Astrocyte (in vitro differentiated cells and primary cell): ENCODE measurements at regions not wholly inside any gene's neighbourhood (a gene's known extent, or its start where the extent isn't known, plus 50 kb on each side); places are given as distances from the start of the nearest gene placed in this dataset.

Experiments used
- DNase-seq: peaks from one replicate; pipeline ENCODE4 v3.0.0-alpha.2; 2010; ENCODE audit warnings: low read depth
- FAIRE-seq: peaks from 2 replicates; lab custom pipeline; 2011; peaks lifted over from hg19 to GRCh38; lab: Jason Lieb, UNC
- H2AFZ ChIP-seq: 2 replicates; pipeline ENCODE4 v1.6.0; 2012; ENCODE audit warnings: low read depth, low read length, inconsistent platforms
- H3K27ac ChIP-seq: 2 replicates; pipeline ENCODE4 v1.5.1; 2011; ENCODE audit warnings: low read depth, low read length, inconsistent platforms
- H3K27me3 ChIP-seq: 2 replicates; pipeline ENCODE4 v1.6.0; 2011; ENCODE audit warnings: low read length, inconsistent platforms; ENCODE audit not compliant: insufficient read depth
- H3K36me3 ChIP-seq: 2 replicates; pipeline ENCODE4 v1.5.1; 2011; ENCODE audit warnings: low read length, inconsistent platforms; ENCODE audit not compliant: insufficient read depth
- H3K4me1 ChIP-seq: 2 replicates; pipeline ENCODE4 v1.5.1; 2011; ENCODE audit warnings: low read length, inconsistent platforms; ENCODE audit not compliant: insufficient read depth
- H3K4me2 ChIP-seq: 2 replicates; pipeline ENCODE4 v1.6.0; 2012; ENCODE audit warnings: low read length, inconsistent platforms
- H3K4me3 ChIP-seq: 2 replicates; pipeline ENCODE4 v1.5.1; 2011; ENCODE audit warnings: low read depth, mild to moderate bottlenecking, low read length, inconsistent platforms; ENCODE audit not compliant: insufficient read depth
- H3K79me2 ChIP-seq: 2 replicates; pipeline ENCODE4 v1.6.0; 2012; ENCODE audit warnings: mild to moderate bottlenecking, low read length, inconsistent platforms; ENCODE audit not compliant: insufficient read depth
- H3K9ac ChIP-seq: 2 replicates; pipeline ENCODE4 v1.6.0; 2012; ENCODE audit warnings: mild to moderate bottlenecking, low read length, inconsistent platforms
- H3K9me3 ChIP-seq: 2 replicates; pipeline ENCODE4 v1.5.1; 2012; ENCODE audit warnings: low read depth, mild to moderate bottlenecking, low read length, inconsistent platforms; ENCODE audit not compliant: insufficient read depth
- H4K20me1 ChIP-seq: 2 replicates; pipeline ENCODE4 v1.6.0; 2012; ENCODE audit warnings: low read length, inconsistent platforms; ENCODE audit not compliant: insufficient read depth
- H3K27ac Mint-ChIP-seq: one replicate; pipeline ENCODE4 v1.8.0; 2021; ENCODE audit warnings: mild to moderate bottlenecking, mixed read lengths; ENCODE audit not compliant: unreplicated experiment
- H3K27me3 Mint-ChIP-seq: one replicate; pipeline ENCODE4 v1.8.0; 2021; ENCODE audit warnings: low read depth, mixed read lengths; ENCODE audit not compliant: unreplicated experiment
- H3K36me3 Mint-ChIP-seq: one replicate; pipeline ENCODE4 v1.8.0; 2021; ENCODE audit warnings: low read depth, mixed read lengths; ENCODE audit not compliant: unreplicated experiment
- H3K4me1 Mint-ChIP-seq: one replicate; pipeline ENCODE4 v1.8.0; 2021; ENCODE audit warnings: low read depth, mixed read lengths; ENCODE audit not compliant: unreplicated experiment
- H3K4me3 Mint-ChIP-seq: one replicate; pipeline ENCODE4 v1.8.0; 2021; ENCODE audit warnings: mild to moderate bottlenecking, moderate library complexity, mixed read lengths; ENCODE audit not compliant: unreplicated experiment
- H3K9me3 Mint-ChIP-seq: one replicate; pipeline ENCODE4 v1.8.0; 2021; ENCODE audit warnings: mild to moderate bottlenecking, mixed read lengths; ENCODE audit not compliant: unreplicated experiment
- CTCF ChIP-seq: IDR thresholded peaks from 2 replicates; pipeline ENCODE4 v1.5.1; 2011; ENCODE audit warnings: low read depth, mild to moderate bottlenecking, inconsistent platforms, low read length, moderate library complexity; ENCODE audit not compliant: insufficient read depth
- EZH2 ChIP-seq: IDR thresholded peaks from 2 replicates; pipeline ENCODE4 v1.6.1; 2012; ENCODE audit warnings: mild to moderate bottlenecking, low read length, inconsistent platforms; ENCODE audit not compliant: insufficient read depth

GRCh38 chr9:80701061-80701460 lies 988.3 kb downstream of the TLE1 start:
- Histone ChIP-seq H3K79me2 (no peaks in the 10 kb centered on the region), H3K4me2 (no peak overlapping the region), H2AFZ (no peak overlapping the region), H3K9me3 (no peaks in the 10 kb centered on the region), H3K4me1 (peaks cover 13% of the 10 kb centered on the region), H3K9ac (no peak overlapping the region), H3K27ac (no peak overlapping the region), H3K4me3 (no peak overlapping the region), H3K27me3 (no peaks in the 10 kb centered on the region), H3K36me3 (no peaks in the 10 kb centered on the region), H4K20me1 (no peaks in the 10 kb centered on the region)
- Mint-ChIP-seq H3K4me3 (no peak overlapping the region), H3K4me1 (peaks cover 26% of the 10 kb centered on the region), H3K36me3 (no peaks in the 10 kb centered on the region), H3K27ac (peak overlapping the region; percentile 77), H3K9me3 (no peaks in the 10 kb centered on the region), H3K27me3 (no peaks in the 10 kb centered on the region)
- DNase-seq (peak; percentile 44), FAIRE-seq (no peak)
- no peak for TF ChIP-seq CTCF
- TF ChIP-seq EZH2, result no peak

GRCh38 chr9:80699511-80699998 lies 989.8 kb downstream of the TLE1 start:
- Histone ChIP-seq H4K20me1 (no peaks in the 10 kb centered on the region), H3K4me2 (peak overlapping the region; percentile 50), H3K9me3 (no peaks in the 10 kb centered on the region), H3K9ac (peak overlapping the region; percentile 56), H3K79me2 (no peaks in the 10 kb centered on the region), H3K27ac (peak overlapping the region; percentile 62), H3K4me3 (no peak overlapping the region), H2AFZ (no peak overlapping the region), H3K36me3 (no peaks in the 10 kb centered on the region), H3K4me1 (peaks cover 13% of the 10 kb centered on the region), H3K27me3 (no peaks in the 10 kb centered on the region)
- no peak for TF ChIP-seq CTCF
- TF ChIP-seq EZH2, result no peak
- FAIRE-seq (peak; percentile 32), DNase-seq (peak; percentile 98)
- H3K27me3 Mint-ChIP-seq, result no peaks in the 10 kb centered on the region
- no peaks in the 10 kb centered on the region for H3K9me3 Mint-ChIP-seq
- no peaks in the 10 kb centered on the region for H3K36me3 Mint-ChIP-seq
- H3K4me1 Mint-ChIP-seq, result peaks cover 26% of the 10 kb centered on the region
- H3K27ac Mint-ChIP-seq, result peak overlapping the region; percentile 95
- H3K4me3 Mint-ChIP-seq, result no peak overlapping the region

DNA sequence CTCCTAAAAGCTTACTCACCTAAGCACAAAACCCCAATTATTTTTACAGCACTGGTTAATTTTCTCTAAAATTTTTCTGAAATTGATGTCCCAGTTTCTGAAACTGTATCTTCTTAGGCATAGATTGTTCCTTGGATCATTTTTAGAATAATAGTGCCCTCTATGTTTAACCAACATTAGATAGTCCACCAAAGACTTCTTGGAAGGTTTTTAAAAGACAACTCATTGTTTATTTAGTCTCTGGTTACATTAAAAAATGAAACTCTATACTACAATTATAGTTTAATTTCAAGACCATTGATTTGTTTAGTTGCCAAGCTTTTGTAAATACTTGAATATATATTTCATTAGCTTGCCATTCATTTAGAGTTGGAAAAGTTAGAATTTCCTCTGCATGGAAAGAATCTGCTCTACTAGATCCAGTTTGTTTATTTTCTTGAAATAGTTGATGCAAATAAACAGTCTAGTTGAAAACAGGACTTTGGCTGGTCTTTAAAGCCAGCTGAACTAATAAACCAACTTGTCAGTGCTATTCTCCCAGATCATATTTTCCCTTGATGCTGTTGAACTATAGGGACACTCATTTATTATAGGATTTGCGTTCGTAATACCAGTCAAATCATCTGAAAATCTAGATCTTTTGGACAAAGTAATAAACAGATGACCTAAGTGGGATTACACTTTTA lies 990.5 kb downstream of the TLE1 start:
- H3K9me3 ChIP-seq, result no peaks in the 10 kb centered on the region
- H3K4me3 ChIP-seq, result no peak overlapping the region
- H3K4me2 ChIP-seq, result peak overlapping the region; percentile 50
- H2AFZ ChIP-seq, result no peak overlapping the region
- no peak for FAIRE-seq
- no peak for TF ChIP-seq CTCF
- H3K79me2 ChIP-seq, result no peaks in the 10 kb centered on the region
- no peaks in the 10 kb centered on the region for H3K27me3 ChIP-seq
- H3K27me3 Mint-ChIP-seq, result no peaks in the 10 kb centered on the region
- peak overlapping the region; percentile 62 for H3K27ac ChIP-seq
- no peaks in the 10 kb centered on the region for H3K36me3 ChIP-seq
- H3K9ac ChIP-seq, result peak overlapping the region; percentile 56
- H3K4me1 ChIP-seq, result peaks cover 13% of the 10 kb centered on the region
- DNase-seq, result no peak
- no peaks in the 10 kb centered on the region for H3K9me3 Mint-ChIP-seq
- no peaks in the 10 kb centered on the region for H4K20me1 ChIP-seq
- no peak overlapping the region for H3K4me3 Mint-ChIP-seq
- no peaks in the 10 kb centered on the region for H3K36me3 Mint-ChIP-seq
- H3K27ac Mint-ChIP-seq, result peak overlapping the region; percentile 95
- peaks cover 26% of the 10 kb centered on the region for H3K4me1 Mint-ChIP-seq
